Astrocyte (in vitro differentiated cells and primary cell): ENCODE measurements at regions not wholly inside any gene's neighbourhood (a gene's known extent, or its start where the extent isn't known, plus 50 kb on each side); places are given as distances from the start of the nearest gene placed in this dataset.

ENCODE experiments used
- CTCF ChIP-seq: IDR thresholded peaks from 2 replicates; pipeline ENCODE4 v1.5.1; 2011; ENCODE audit warnings: low read depth, mild to moderate bottlenecking, inconsistent platforms, low read length, moderate library complexity; ENCODE audit not compliant: insufficient read depth
- EZH2 ChIP-seq: IDR thresholded peaks from 2 replicates; pipeline ENCODE4 v1.6.1; 2012; ENCODE audit warnings: mild to moderate bottlenecking, low read length, inconsistent platforms; ENCODE audit not compliant: insufficient read depth

- TF ChIP-seq CTCF (no peak), EZH2 (no peak)
Measured at GRCh38 chr9:684941-685340, 156.6 kb upstream of the DMRT1 start.
